ENCODE measurements at regions not wholly inside any gene's neighbourhood (a gene's known extent, or its start where the extent isn't known, plus 50 kb on each side); places are given as distances from the start of the nearest gene placed in this dataset.

GRCh38 chr20:4427940-4428586 lies 179.0 kb upstream of the ADRA1D start:
- TF ChIP-seq POLR2A (IDR thresholded peaks at IDR 0.05; ENCODE audit: low read length) (no peak), GATA1 (IDR thresholded peaks at IDR 0.05; ENCODE audit: low read depth, low read length) (no peak)

Data from erythroblast (primary cell).